WI38 (cell line): ENCODE measurements at regions not wholly inside any gene's neighbourhood (a gene's known extent, or its start where the extent isn't known, plus 50 kb on each side); places are given as distances from the start of the nearest gene placed in this dataset.

Experiments used
- H3K4me3 ChIP-seq: 2 replicates; pipeline ENCODE4 v1.5.1; 2011; ENCODE audit warnings: low read depth, mild to moderate bottlenecking, control low read depth, low read length
- CTCF ChIP-seq: IDR thresholded peaks from 2 replicates; pipeline ENCODE4 v1.5.1; 2012; ENCODE audit warnings: low read depth, mild to moderate bottlenecking, control low read depth, low read length

GRCh38 chr2:190136259-190136658 lies 73.7 kb upstream of the MSTN start:
- H3K4me3 ChIP-seq, result no peak overlapping the region
- TF ChIP-seq CTCF, result no peak

GRCh38 chr2:190129421-190130199 lies 67.1 kb upstream of the MSTN start:
- H3K4me3 ChIP-seq, result no peak overlapping the region
- TF ChIP-seq CTCF, result no peak

- TF ChIP-seq CTCF, result no peak
- H3K4me3 ChIP-seq, result no peak overlapping the region
Observed at GRCh38 chr2:190127651-190128050, 65.1 kb upstream of the MSTN start.

- TF ChIP-seq CTCF, result no peak
- H3K4me3 ChIP-seq, result no peak overlapping the region
Observed at GRCh38 chr2:190126798-190127197, 64.3 kb upstream of the MSTN start.

- TF ChIP-seq CTCF, result no peak
- H3K4me3 ChIP-seq, result no peak overlapping the region
Observed at GRCh38 chr2:190123956-190124355, 61.4 kb upstream of the MSTN start.

GRCh38 chr2:190121971-190122370 lies 59.4 kb upstream of the MSTN start:
- peak; percentile 21; the same call in 1 of the 2 replicates for TF ChIP-seq CTCF

GRCh38 chr2:190121305-190121704 lies 58.8 kb upstream of the MSTN start:
- H3K4me3 ChIP-seq, result no peak overlapping the region
- no peak for TF ChIP-seq CTCF

More at GRCh38 chr2:190121971-190122370, 59.4 kb upstream of the MSTN start:
- no peak overlapping the region for H3K4me3 ChIP-seq
